NCI-H2227 treated with DMSO at 0.1 percent for 48 hours (cell line): ENCODE measurements at regions not wholly inside any gene's neighbourhood (a gene's known extent, or its start where the extent isn't known, plus 50 kb on each side); places are given as distances from the start of the nearest gene placed in this dataset.

Experiments
- DNase-seq: peaks from one replicate; lab custom pipeline; 2025; lab: John Stamatoyannopoulos, UW

GRCh38 chr4:36394352-36394903, 113.0 kb downstream of the DTHD1 start:
- DNase-seq: no peak

- DNase-seq: no peak
Measured at GRCh38 chr4:36399762-36400353, 118.4 kb downstream of the DTHD1 start.

- DNase-seq: no peak
Measured at GRCh38 chr4:36402008-36402758, 120.8 kb downstream of the DTHD1 start.

GRCh38 chr4:36411338-36411737, 129.9 kb downstream of the DTHD1 start:
- DNase-seq: no peak

GRCh38 chr4:36414248-36414647, 132.8 kb downstream of the DTHD1 start:
- no peak for DNase-seq

- no peak for DNase-seq
Measured at GRCh38 chr4:36417146-36417545, 135.7 kb downstream of the DTHD1 start.

GRCh38 chr4:36420111-36420679, 138.8 kb downstream of the DTHD1 start:
- DNase-seq: no peak

GRCh38 chr4:36422607-36423006, 141.2 kb downstream of the DTHD1 start:
- DNase-seq: no peak

- no peak for DNase-seq
Measured at GRCh38 chr4:36426741-36427140, 145.3 kb downstream of the DTHD1 start.

- no peak for DNase-seq
Measured at GRCh38 chr4:36427696-36428095, 146.3 kb downstream of the DTHD1 start.

- DNase-seq: no peak
Measured at GRCh38 chr4:36432586-36432985, 151.2 kb downstream of the DTHD1 start.

GRCh38 chr4:36439556-36439955, 158.1 kb downstream of the DTHD1 start:
- DNase-seq: no peak

- no peak for DNase-seq
Measured at GRCh38 chr4:36445480-36445879, 164.1 kb downstream of the DTHD1 start.

- DNase-seq: no peak
Measured at GRCh38 chr4:36446275-36446674, 164.9 kb downstream of the DTHD1 start.

GRCh38 chr4:36461344-36461743, 179.9 kb downstream of the DTHD1 start:
- no peak for DNase-seq

- no peak for DNase-seq
Measured at GRCh38 chr4:36467670-36468069, 186.3 kb downstream of the DTHD1 start.

- no peak for DNase-seq
Measured at GRCh38 chr4:36471903-36472302, 190.5 kb downstream of the DTHD1 start.

- DNase-seq: no peak
Measured at GRCh38 chr4:36476135-36476534, 194.7 kb downstream of the DTHD1 start.

- no peak for DNase-seq
Measured at GRCh38 chr4:36477861-36478260, 196.4 kb downstream of the DTHD1 start.

GRCh38 chr4:36485885-36486284, 204.5 kb downstream of the DTHD1 start:
- DNase-seq: no peak

GRCh38 chr4:36489798-36490197, 208.4 kb downstream of the DTHD1 start:
- no peak for DNase-seq

GRCh38 chr4:36492041-36492440, 210.6 kb downstream of the DTHD1 start:
- no peak for DNase-seq

GRCh38 chr4:36492590-36492989, 211.2 kb downstream of the DTHD1 start:
- no peak for DNase-seq
